Right cardiac atrium (tissue), 5 donors: ENCODE measurements at regions not wholly inside any gene's neighbourhood (a gene's known extent, or its start where the extent isn't known, plus 50 kb on each side); places are given as distances from the start of the nearest gene placed in this dataset.

Experiments
- ATAC-seq, 2 donors: fragments of 200-7000 bp; cut with Tn5 transposase; one replicate each; pipeline versions ENCODE4 v1.8.0 to v1.9.1; 2020; ENCODE audit warnings: moderate library complexity in 2 of 2, mild to moderate bottlenecking in 1 of 2
- DNase-seq, 3 donors: peaks; one replicate each; pipeline ENCODE4 v3.0.0-alpha.2; 2020
- H3K27ac ChIP-seq: one replicate; pipeline ENCODE4 v1.5.1; 2013; ENCODE audit warnings: mild to moderate bottlenecking, low read length, control low read depth, moderate library complexity
- H3K27me3 ChIP-seq: one replicate; pipeline ENCODE4 v1.6.1; 2013; ENCODE audit not compliant: control insufficient read depth, insufficient read depth
- H3K4me1 ChIP-seq: one replicate; pipeline ENCODE4 v1.6.1; 2013; ENCODE audit warnings: low read length; ENCODE audit not compliant: control insufficient read depth, insufficient read depth
- H3K4me3 ChIP-seq: one replicate; pipeline ENCODE4 v1.5.1; 2013; ENCODE audit warnings: low read length, control low read depth
- H3K9me3 ChIP-seq: one replicate; pipeline ENCODE4 v1.6.1; 2013; ENCODE audit warnings: low read length; ENCODE audit not compliant: control insufficient read depth
- WGBS: extraction: QIAGEN DNeasy Blood & Tissue Kit; methylation state at CpG from one replicate; pipeline ENCODE4 v1.1.7; 2013; 5-methylcytosine and 5-hydroxymethylcytosine counted together
- intact Hi-C, 4 donors: fragments of 100-400 bp; cut with DNase I; formaldehyde crosslinking; loops; one replicate each; pipeline versions ENCODE4 v1.11.0 to v1.14.0; 2022 to 2023
- donor health status: healthy with polysubstance abuse.
- donor health status: DM: no; HTN: yes; CAD: no.
- donor health status: DM: no; HTN: no; CAD: no.
- donor health status: DM: no; HTN: yes; CAD: no; lungs with severe emphysema.
- donor health status: DM: yes; HTN: yes; CAD: no.

GRCh38 chr4:65825116-65825753 lies 154.9 kb upstream of the EPHA5 start:
- no peaks in the 10 kb centered on the region for H3K27me3 ChIP-seq
- DNase-seq, result no peak
- no peaks in the 10 kb centered on the region for H3K9me3 ChIP-seq
- WGBS, result 71% methylated on average over 2 of the region's 2 CpGs
- H3K4me3 ChIP-seq, result no peak overlapping the region
- intact Hi-C loops, result no loop called here
- H3K4me1 ChIP-seq, result no peaks in the 10 kb centered on the region
- no peak for ATAC-seq
- no peak overlapping the region for H3K27ac ChIP-seq

GRCh38 chr4:65819192-65819591 lies 148.9 kb upstream of the EPHA5 start:
- H3K27me3 ChIP-seq, result no peaks in the 10 kb centered on the region
- DNase-seq (no peak), ATAC-seq (no peak)
- H3K9me3 ChIP-seq, result no peaks in the 10 kb centered on the region
- intact Hi-C loops, result no loop called here
- WGBS, result 93% methylated on average over 1 of the region's 1 CpG
- H3K27ac ChIP-seq, result no peak overlapping the region
- no peaks in the 10 kb centered on the region for H3K4me1 ChIP-seq
- H3K4me3 ChIP-seq, result no peak overlapping the region

GRCh38 chr4:65805936-65806335 lies 135.6 kb upstream of the EPHA5 start:
- H3K4me3 ChIP-seq, result no peak overlapping the region

GRCh38 chr4:65799513-65799912 lies 129.2 kb upstream of the EPHA5 start:
- no peaks in the 10 kb centered on the region for H3K4me1 ChIP-seq
- 89% methylated on average over 14 of the region's 14 CpGs for WGBS
- DNase-seq, result no peak
- H3K9me3 ChIP-seq, result no peaks in the 10 kb centered on the region
- intact Hi-C loops, result no loop called here
- no peak for ATAC-seq
- H3K27ac ChIP-seq, result no peak overlapping the region
- no peaks in the 10 kb centered on the region for H3K27me3 ChIP-seq
- no peak overlapping the region for H3K4me3 ChIP-seq

More at GRCh38 chr4:65805936-65806335, 135.6 kb upstream of the EPHA5 start:
- Histone ChIP-seq H3K27me3 (no peaks in the 10 kb centered on the region), H3K4me1 (no peaks in the 10 kb centered on the region), H3K9me3 (no peaks in the 10 kb centered on the region), H3K27ac (no peak overlapping the region)
- ATAC-seq, result no peak
- no peak for DNase-seq
- intact Hi-C loops, result no loop called here

- H3K4me3 ChIP-seq, result no peak overlapping the region
- DNase-seq (no peak), ATAC-seq (no peak)
- H3K4me1 ChIP-seq, result no peaks in the 10 kb centered on the region
- no peak overlapping the region for H3K27ac ChIP-seq
- no peaks in the 10 kb centered on the region for H3K27me3 ChIP-seq
- WGBS, result 68% methylated on average over 2 of the region's 2 CpGs
- H3K9me3 ChIP-seq, result no peaks in the 10 kb centered on the region
- intact Hi-C loops, result no loop called here
Observed at GRCh38 chr4:65798498-65799127, 128.3 kb upstream of the EPHA5 start.

GRCh38 chr4:65791812-65792308 lies 121.6 kb upstream of the EPHA5 start:
- Histone ChIP-seq H3K9me3 (no peaks in the 10 kb centered on the region), H3K27ac (no peak overlapping the region), H3K27me3 (no peaks in the 10 kb centered on the region), H3K4me3 (no peak overlapping the region), H3K4me1 (no peaks in the 10 kb centered on the region)
- no peak for ATAC-seq
- intact Hi-C loops, result no loop called here
- WGBS, result 39% methylated on average over 5 of the region's 5 CpGs
- no peak for DNase-seq

GRCh38 chr4:65791111-65791811 lies 121.0 kb upstream of the EPHA5 start:
- intact Hi-C loops, result no loop called here
- DNase-seq (no peak), ATAC-seq (no peak)
- 60% methylated on average over 1 of the region's 1 CpG for WGBS
- Histone ChIP-seq H3K4me1 (no peaks in the 10 kb centered on the region), H3K27ac (no peak overlapping the region), H3K27me3 (no peaks in the 10 kb centered on the region), H3K4me3 (no peak overlapping the region), H3K9me3 (no peaks in the 10 kb centered on the region)

GRCh38 chr4:65789805-65790204 lies 119.5 kb upstream of the EPHA5 start:
- no peak overlapping the region for H3K4me3 ChIP-seq
- 50% methylated on average over 2 of the region's 2 CpGs for WGBS
- no peak for ATAC-seq

GRCh38 chr4:65789341-65789740 lies 119.1 kb upstream of the EPHA5 start:
- Histone ChIP-seq H3K9me3 (no peaks in the 10 kb centered on the region), H3K4me1 (no peaks in the 10 kb centered on the region)

More at GRCh38 chr4:65789805-65790204, 119.5 kb upstream of the EPHA5 start:
- intact Hi-C loops, result no loop called here
- no peaks in the 10 kb centered on the region for H3K4me1 ChIP-seq
- no peak overlapping the region for H3K27ac ChIP-seq
- no peaks in the 10 kb centered on the region for H3K9me3 ChIP-seq
- DNase-seq, result no peak
- H3K27me3 ChIP-seq, result no peaks in the 10 kb centered on the region

GRCh38 chr4:65777270-65777669 lies 107.0 kb upstream of the EPHA5 start:
- no peak overlapping the region for H3K4me3 ChIP-seq
- no peaks in the 10 kb centered on the region for H3K27me3 ChIP-seq
- intact Hi-C loops, result no loop called here
- H3K9me3 ChIP-seq, result no peaks in the 10 kb centered on the region
- ATAC-seq (no peak), DNase-seq (no peak)
- H3K4me1 ChIP-seq, result no peaks in the 10 kb centered on the region
- H3K27ac ChIP-seq, result no peak overlapping the region
- 49% methylated on average over 1 of the region's 1 CpG for WGBS

More at GRCh38 chr4:65789341-65789740, 119.1 kb upstream of the EPHA5 start:
- intact Hi-C loops, result no loop called here
- Histone ChIP-seq H3K27me3 (no peaks in the 10 kb centered on the region), H3K4me3 (no peak overlapping the region), H3K27ac (no peak overlapping the region)
- ATAC-seq (no peak), DNase-seq (no peak)
- WGBS, result 79% methylated on average over 2 of the region's 2 CpGs

GRCh38 chr4:65773636-65774035 lies 103.3 kb upstream of the EPHA5 start:
- DNase-seq (no peak), ATAC-seq (no peak)
- intact Hi-C loops, result no loop called here
- 85% methylated on average over 6 of the region's 6 CpGs for WGBS
- H3K4me1 ChIP-seq, result no peaks in the 10 kb centered on the region
- no peak overlapping the region for H3K4me3 ChIP-seq
- H3K9me3 ChIP-seq, result no peaks in the 10 kb centered on the region
- H3K27ac ChIP-seq, result no peak overlapping the region
- no peaks in the 10 kb centered on the region for H3K27me3 ChIP-seq
